OCI-LY1 (cell line): ENCODE measurements at regions not wholly inside any gene's neighbourhood (a gene's known extent, or its start where the extent isn't known, plus 50 kb on each side); places are given as distances from the start of the nearest gene placed in this dataset.
"Not testable (repeated sequence)": the region's sequence is repeated elsewhere in the genome, so short reads cannot be mapped to it uniquely, and the experiment has no call there.

Source experiments
- H2AFZ ChIP-seq: fragments of 200-600 bp; sonication (generic), shearing (Covaris generic); 2 replicates; pipeline ENCODE4 v1.6.0; 2014; ENCODE audit warnings: antibody characterized with exemption, mild to moderate bottlenecking, low read length
- H3F3A ChIP-seq: fragments of 200-600 bp; sonication (generic), shearing (Covaris generic); 2 replicates; pipeline ENCODE4 v1.6.0; 2014; ENCODE audit warnings: mild to moderate bottlenecking, antibody characterized with exemption, low read length, moderate library complexity; ENCODE audit not compliant: insufficient read depth
- H3K27ac ChIP-seq: fragments of 200-600 bp; sonication (generic); 2 replicates; pipeline ENCODE4 v1.5.1; 2014; ENCODE audit warnings: low read length, mixed run types, mild to moderate bottlenecking, low read depth; ENCODE audit not compliant: poor library complexity, severe bottlenecking
- H3K27me3 ChIP-seq: fragments of 200-600 bp; sonication (generic); 2 replicates; pipeline ENCODE4 v1.6.0; 2014; ENCODE audit warnings: antibody characterized with exemption, mild to moderate bottlenecking, low read length, moderate library complexity; ENCODE audit not compliant: insufficient read depth
- H3K36me3 ChIP-seq: fragments of 200-600 bp; sonication (generic); 2 replicates; pipeline ENCODE4 v1.6.1; 2014; ENCODE audit warnings: mild to moderate bottlenecking, antibody characterized with exemption, low read length, moderate library complexity, mixed read lengths; ENCODE audit not compliant: insufficient read depth
- H3K4me1 ChIP-seq: fragments of 200-600 bp; sonication (generic); 2 replicates; pipeline ENCODE4 v1.5.1; 2014; ENCODE audit warnings: mild to moderate bottlenecking, low read length, moderate library complexity; ENCODE audit not compliant: insufficient read depth, severe bottlenecking
- H3K4me2 ChIP-seq: fragments of 200-600 bp; sonication (generic), shearing (Covaris generic); 2 replicates; pipeline ENCODE4 v1.6.1; 2014; ENCODE audit warnings: low read length
- H3K4me3 ChIP-seq: fragments of 200-600 bp; sonication (generic); 2 replicates; pipeline ENCODE4 v1.5.1; 2014; ENCODE audit warnings: low read length, low read depth, mild to moderate bottlenecking, mixed read lengths; ENCODE audit not compliant: poor library complexity, severe bottlenecking
- H3K79me2 ChIP-seq: fragments of 200-600 bp; shearing (Covaris generic); 2 replicates; pipeline ENCODE4 v1.6.1; 2016; ENCODE audit warnings: mixed run types, low read length, mixed read lengths; ENCODE audit not compliant: insufficient read depth
- H3K9ac ChIP-seq: fragments of 200-600 bp; sonication (generic), shearing (Covaris generic); 2 replicates; pipeline ENCODE4 v1.6.1; 2014; ENCODE audit warnings: mild to moderate bottlenecking, low read length, mixed read lengths
- H3K9me2 ChIP-seq: fragments of 200-600 bp; sonication (generic), shearing (Covaris generic); 2 replicates; pipeline ENCODE4 v1.6.1; 2014; ENCODE audit warnings: low read depth, mild to moderate bottlenecking, low read length, mixed read lengths
- H3K9me3 ChIP-seq: fragments of 200-600 bp; shearing (Covaris generic); 2 replicates; pipeline ENCODE4 v1.6.1; 2014; ENCODE audit warnings: low read length, mixed read lengths
- H4K20me1 ChIP-seq: fragments of 200-600 bp; sonication (generic), shearing (Covaris generic); 2 replicates; pipeline ENCODE4 v1.6.0; 2016; ENCODE audit warnings: mild to moderate bottlenecking, low read length; ENCODE audit not compliant: insufficient read depth
- CTCF ChIP-seq: fragments of 200-600 bp; sonication (generic), shearing (Covaris generic); IDR thresholded peaks from 2 replicates; pipeline ENCODE4 v1.5.1; 2017; ENCODE audit warnings: mild to moderate bottlenecking, antibody characterized with exemption, low read length, moderate library complexity, mixed read lengths
- EZH2 ChIP-seq: fragments of 200-600 bp; sonication (generic), shearing (Covaris generic); IDR thresholded peaks from 2 replicates; pipeline ENCODE4 v1.8.0; 2017; ENCODE audit warnings: borderline replicate concordance, mixed run types, mild to moderate bottlenecking, antibody characterized with exemption, low read length, moderate library complexity, mixed read lengths

DNA sequence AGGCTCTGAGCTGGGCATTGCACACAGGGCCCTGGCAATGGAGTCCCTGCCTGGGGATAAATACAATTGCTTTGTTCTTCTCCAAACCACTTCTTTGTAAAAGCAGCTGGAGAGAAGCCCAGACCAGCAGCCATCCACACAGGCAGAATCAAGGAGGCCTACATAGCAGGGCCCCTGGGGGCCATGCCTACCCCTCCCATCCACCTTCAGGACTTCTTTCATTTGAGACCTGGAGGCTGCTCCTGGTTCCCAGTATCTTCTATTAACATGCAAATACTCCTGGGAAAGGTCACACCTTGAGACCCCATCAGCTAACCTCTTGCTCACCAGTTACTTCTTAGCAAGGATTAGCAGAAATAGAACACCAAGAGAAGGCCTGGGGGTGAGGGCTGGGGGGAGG, 511.1 kb downstream of the SOX6 start:
- Histone ChIP-seq H3K9ac (no peak overlapping the region), H3K36me3 (no peaks in the 10 kb centered on the region), H3K4me2 (no peak overlapping the region), H3K27me3 (no peaks in the 10 kb centered on the region), H3F3A (no peaks in the 10 kb centered on the region), H3K4me3 (no peak overlapping the region), H3K9me3 (no peaks in the 10 kb centered on the region), H3K79me2 (no peaks in the 10 kb centered on the region), H2AFZ (no peak overlapping the region), H3K9me2 (no peaks in the 10 kb centered on the region), H3K27ac (no peak overlapping the region), H4K20me1 (no peaks in the 10 kb centered on the region), H3K4me1 (no peaks in the 10 kb centered on the region)
- no peak for TF ChIP-seq EZH2
- TF ChIP-seq CTCF, result no peak

GRCh38 chr11:15848631-15849168, 507.6 kb downstream of the SOX6 start:
- H3K36me3 ChIP-seq, result no peaks in the 10 kb centered on the region
- H2AFZ ChIP-seq, result no peak overlapping the region
- H3K27ac ChIP-seq, result no peak overlapping the region
- no peaks in the 10 kb centered on the region for H3K4me1 ChIP-seq
- no peak overlapping the region for H3K4me2 ChIP-seq
- H3K79me2 ChIP-seq, result no peaks in the 10 kb centered on the region
- H3K27me3 ChIP-seq, result no peaks in the 10 kb centered on the region
- H3K4me3 ChIP-seq, result no peak overlapping the region
- H3K9me3 ChIP-seq, result no peaks in the 10 kb centered on the region
- H3K9ac ChIP-seq, result no peak overlapping the region
- no peaks in the 10 kb centered on the region for H3K9me2 ChIP-seq
- TF ChIP-seq EZH2 (no peak), CTCF (no peak)
- H4K20me1 ChIP-seq, result no peaks in the 10 kb centered on the region
- no peaks in the 10 kb centered on the region for H3F3A ChIP-seq

- Histone ChIP-seq H3K9me2 (no peaks in the 10 kb centered on the region), H4K20me1 (no peaks in the 10 kb centered on the region), H3F3A (no peaks in the 10 kb centered on the region), H3K9me3 (no peaks in the 10 kb centered on the region), H3K4me2 (no peak overlapping the region), H3K27ac (no peak overlapping the region), H3K4me3 (no peak overlapping the region), H3K4me1 (no peaks in the 10 kb centered on the region), H3K9ac (no peak overlapping the region), H3K36me3 (no peaks in the 10 kb centered on the region), H3K79me2 (no peaks in the 10 kb centered on the region), H3K27me3 (no peaks in the 10 kb centered on the region), H2AFZ (no peak overlapping the region)
- TF ChIP-seq EZH2 (no peak), CTCF (no peak)
Measured at GRCh38 chr11:15849257-15849656, 507.1 kb downstream of the SOX6 start.

DNA sequence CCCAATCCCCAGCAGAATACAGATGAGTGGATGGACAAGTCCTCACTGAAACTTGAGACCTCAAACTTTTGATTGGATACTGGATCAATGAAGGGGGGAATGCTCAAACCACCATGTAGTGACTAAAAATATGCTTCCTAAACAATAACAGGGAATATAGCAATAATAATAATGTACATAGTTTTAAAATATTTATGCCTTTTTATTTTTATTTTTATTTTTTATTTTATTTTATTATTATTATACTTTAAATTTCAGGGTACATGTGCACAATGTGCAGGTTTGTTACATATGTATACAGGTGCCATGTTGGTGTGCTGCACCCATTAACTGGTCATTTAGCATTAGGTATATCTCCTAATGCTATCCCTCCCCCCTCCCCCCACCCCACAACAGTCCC, 506.0 kb downstream of the SOX6 start:
- not testable (repeated sequence) for H2AFZ ChIP-seq, H3K9me2 ChIP-seq, H3K27ac ChIP-seq, H4K20me1 ChIP-seq, H3K4me3 ChIP-seq, H3K4me2 ChIP-seq, H3K4me1 ChIP-seq, H3K9me3 ChIP-seq, H3F3A ChIP-seq, H3K36me3 ChIP-seq, H3K79me2 ChIP-seq, H3K27me3 ChIP-seq, H3K9ac ChIP-seq
